Body of pancreas (tissue), 4 donors: ENCODE measurements at regions not wholly inside any gene's neighbourhood (a gene's known extent, or its start where the extent isn't known, plus 50 kb on each side); places are given as distances from the start of the nearest gene placed in this dataset.

ENCODE experiments used
- CTCF ChIP-seq, 7 experiments: fragments of 450-650 bp in 4 of 7; fragments of 200-600 bp in 3 of 7; sonication (generic) in 3 of 7; IDR thresholded peaks; one replicate each; pipeline ENCODE4 v1.5.1; 2016 to 2019; ENCODE audit warnings: antibody characterized with exemption in 7 of 7
- POLR2A ChIP-seq, 3 donors: fragments of 450-650 bp; IDR thresholded peaks; one replicate each; pipeline ENCODE4 v1.6.1; 2016; ENCODE audit warnings: antibody characterized with exemption in 3 of 3, mild to moderate bottlenecking in 2 of 3

GRCh38 chr14:48504921-48505320 lies 829.5 kb upstream of the MDGA2 start:
- TF ChIP-seq CTCF (IDR thresholded peaks at IDR 0.05) (no peak), POLR2A (IDR thresholded peaks at IDR 0.05) (no peak)
